GM12872 (cell line): ENCODE measurements at regions not wholly inside any gene's neighbourhood (a gene's known extent, or its start where the extent isn't known, plus 50 kb on each side); places are given as distances from the start of the nearest gene placed in this dataset.

Source experiments
- CTCF ChIP-seq: IDR thresholded peaks from 3 replicates; pipeline ENCODE4 v1.5.1; 2011; ENCODE audit warnings: low read depth, mild to moderate bottlenecking, low read length, moderate library complexity; ENCODE audit not compliant: insufficient read depth

DNA sequence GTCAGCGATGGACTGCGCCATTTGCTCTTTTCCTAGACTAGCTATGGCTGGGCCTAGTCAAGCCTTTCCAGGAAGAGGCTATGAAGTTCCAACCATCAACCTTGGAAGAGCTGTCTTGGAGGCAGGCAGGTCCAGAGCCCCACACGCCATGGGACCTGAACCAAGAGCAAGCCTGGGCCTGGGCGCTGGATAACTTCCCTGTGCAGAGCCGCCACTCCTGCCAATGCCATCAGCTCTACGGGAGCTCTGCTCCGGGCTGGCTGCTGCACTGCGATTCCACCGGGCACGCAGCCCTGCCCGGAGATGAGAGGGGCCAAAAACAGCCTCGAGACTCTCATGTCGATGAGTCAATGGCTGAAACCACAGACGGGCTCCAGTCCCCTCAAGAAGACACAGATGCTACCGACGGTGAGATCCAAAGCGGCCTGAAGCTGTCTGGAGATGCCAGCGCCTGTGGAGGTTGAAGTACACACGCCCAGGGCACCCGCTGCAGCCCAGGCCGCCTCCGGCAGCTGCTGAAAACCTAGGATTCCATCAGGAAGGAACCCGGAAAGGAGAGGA lies 103.7 kb upstream of the SELENOP start:
- TF ChIP-seq CTCF = no peak

DNA sequence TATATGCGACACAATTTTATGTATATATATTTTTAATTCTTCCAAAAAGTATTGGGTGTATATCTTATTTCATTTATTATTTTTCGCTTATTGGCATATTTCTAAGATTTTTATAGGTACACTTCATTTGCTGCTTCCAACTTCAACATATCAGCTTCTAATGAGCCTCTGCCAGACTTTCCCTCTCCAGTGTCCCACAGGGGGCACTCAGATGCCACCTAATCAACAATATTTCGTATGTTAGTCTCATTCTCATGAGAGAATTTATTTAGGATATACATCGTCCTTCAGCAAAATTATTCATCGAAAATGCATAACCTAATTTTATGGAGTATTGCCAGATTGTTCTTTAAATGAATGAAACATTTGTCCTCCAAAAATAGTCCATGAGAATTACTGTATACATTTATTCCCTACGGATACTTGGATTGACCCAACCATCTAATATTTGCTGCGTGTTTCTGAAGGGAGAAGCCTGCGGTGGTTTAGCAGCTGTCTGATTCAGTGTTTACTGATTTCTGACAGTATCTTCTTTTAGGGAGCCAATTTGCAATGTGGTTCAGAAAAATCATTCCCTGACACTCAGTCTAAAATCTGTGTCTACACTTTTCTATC lies 100.6 kb upstream of the SELENOP start:
- TF ChIP-seq CTCF = peak; percentile 35; the same call in 1 of the 3 replicates

GRCh38 chr5:42908509-42909488 lies 97.1 kb upstream of the SELENOP start:
- TF ChIP-seq CTCF = peak; percentile 91

- TF ChIP-seq CTCF = no peak
These were observed 96.4 kb upstream of the SELENOP start for GRCh38 chr5:42908086-42908485.

- no peak for TF ChIP-seq CTCF
These were observed 94.1 kb upstream of the SELENOP start for GRCh38 chr5:42905827-42906226.

- TF ChIP-seq CTCF = no peak
These were observed 89.0 kb upstream of the SELENOP start for GRCh38 chr5:42900734-42901133.

- no peak for TF ChIP-seq CTCF
These were observed 87.1 kb upstream of the SELENOP start for GRCh38 chr5:42898760-42899159.
